HG03342 (cell line): ENCODE measurements at regions not wholly inside any gene's neighbourhood (a gene's known extent, or its start where the extent isn't known, plus 50 kb on each side); places are given as distances from the start of the nearest gene placed in this dataset.

ENCODE experiments used
- ATAC-seq: cut with Tn5 transposase; IDR thresholded peaks from one replicate; pipeline ENCODE4 v1.9.1; 2021; ENCODE audit warnings: mild to moderate bottlenecking, moderate library complexity; ENCODE audit not compliant: unreplicated experiment

DNA sequence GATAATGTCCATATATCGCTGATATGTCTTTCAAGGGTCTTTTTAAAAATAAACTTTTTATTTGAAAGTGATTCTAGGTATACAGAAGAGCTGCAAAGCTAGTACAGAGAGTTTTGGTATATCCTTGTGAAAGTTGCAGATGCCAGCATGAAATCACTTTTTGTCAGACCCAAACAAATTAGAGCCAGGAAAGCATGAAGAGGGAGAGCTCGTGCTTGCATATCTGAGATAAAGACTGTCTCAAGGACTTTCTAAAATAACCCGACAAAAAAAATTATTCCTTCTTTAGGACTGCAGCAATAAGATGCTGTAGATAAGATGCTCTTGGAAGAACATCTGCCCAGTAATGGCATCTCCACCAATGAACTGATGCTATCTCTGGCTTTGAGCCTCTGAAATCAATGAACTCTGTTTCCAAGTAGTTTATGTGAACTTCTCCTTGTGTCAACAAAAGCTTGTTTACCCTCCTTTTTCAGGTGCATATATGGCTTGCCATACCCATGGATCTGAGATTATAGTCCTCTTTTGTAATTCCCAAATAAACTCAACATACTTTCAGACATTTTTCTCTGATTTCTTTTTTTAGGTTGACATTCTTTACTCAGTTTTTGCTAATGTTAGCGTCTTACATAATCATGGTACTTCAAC, 774.6 kb upstream of the FAM98A start:
- no peak for ATAC-seq

DNA sequence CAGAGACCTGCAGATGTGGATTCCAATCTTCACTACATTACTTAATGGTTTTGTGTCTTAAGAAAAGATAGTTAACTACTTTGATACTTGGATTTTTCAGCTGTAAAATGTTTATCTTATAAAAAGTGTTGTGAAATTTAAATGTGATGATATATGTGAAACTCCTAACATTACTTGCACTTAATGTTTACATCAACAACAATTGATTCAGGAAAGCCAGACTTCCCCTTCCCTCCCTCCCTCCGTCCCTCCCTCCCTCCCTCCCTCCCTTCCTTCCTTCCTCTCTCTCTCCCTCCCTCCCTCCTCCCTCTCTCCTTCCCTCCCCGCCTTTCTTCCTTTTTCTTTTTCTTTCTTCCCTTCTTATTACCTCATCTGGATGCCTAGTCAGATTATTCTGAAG, 773.9 kb upstream of the FAM98A start:
- no peak for ATAC-seq

DNA sequence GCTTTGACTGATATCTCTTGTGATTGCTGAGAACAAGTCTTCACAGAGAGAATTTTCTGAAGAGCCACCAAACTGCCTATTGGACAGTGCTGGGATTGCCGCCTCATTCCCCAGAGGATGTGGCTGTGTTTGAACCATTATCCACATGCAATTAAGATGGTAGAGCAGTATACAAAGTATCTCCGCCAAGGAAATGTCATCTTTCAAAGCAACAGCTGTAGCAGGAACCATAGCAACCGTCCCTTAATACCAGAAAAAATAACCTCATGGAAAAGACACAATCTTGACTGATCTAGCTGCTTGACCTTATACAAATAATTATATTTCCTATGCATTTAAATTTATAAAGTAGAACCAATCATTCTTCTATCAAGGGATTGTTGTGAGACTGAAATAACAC, 772.6 kb upstream of the FAM98A start:
- no peak for ATAC-seq

DNA sequence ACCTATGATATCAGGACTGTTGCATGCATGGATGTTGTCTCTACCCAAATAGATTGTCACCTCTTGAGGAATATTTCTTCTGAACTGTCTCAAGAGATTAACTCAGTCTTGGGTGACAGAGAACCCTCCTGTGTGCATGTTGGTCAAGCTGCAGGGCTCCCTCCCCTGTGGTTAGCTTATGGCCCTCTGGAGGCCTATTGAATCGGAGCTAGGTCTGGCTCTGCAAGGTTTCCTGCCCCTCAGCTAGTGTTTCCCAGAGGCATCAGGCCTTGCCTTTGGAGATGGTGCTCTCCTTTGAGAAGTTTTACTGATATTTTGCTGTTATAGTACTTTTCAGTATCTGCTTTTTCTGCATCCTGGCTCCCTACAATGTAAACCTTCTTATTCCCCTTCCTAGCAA, 769.2 kb upstream of the FAM98A start:
- ATAC-seq = no peak

DNA sequence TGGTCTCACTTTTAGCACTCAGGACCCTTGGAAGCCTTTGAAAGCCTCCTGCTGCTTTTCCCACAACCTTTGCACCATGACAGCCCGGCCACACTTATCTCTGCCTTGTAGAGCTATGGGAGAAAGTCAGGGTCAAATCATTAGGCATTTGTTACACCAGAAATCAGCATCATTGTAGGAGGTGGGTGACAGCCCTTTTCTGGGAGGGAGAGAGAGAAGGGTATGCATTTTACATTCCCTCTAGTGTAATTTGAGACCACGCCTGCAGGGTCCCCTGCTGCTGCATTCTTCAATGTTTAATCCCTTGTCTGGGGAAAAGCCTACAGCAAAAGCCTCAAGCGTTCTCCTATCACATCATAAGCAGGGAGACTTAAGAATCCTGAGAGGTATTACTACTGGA, 766.8 kb upstream of the FAM98A start:
- ATAC-seq = no peak

DNA sequence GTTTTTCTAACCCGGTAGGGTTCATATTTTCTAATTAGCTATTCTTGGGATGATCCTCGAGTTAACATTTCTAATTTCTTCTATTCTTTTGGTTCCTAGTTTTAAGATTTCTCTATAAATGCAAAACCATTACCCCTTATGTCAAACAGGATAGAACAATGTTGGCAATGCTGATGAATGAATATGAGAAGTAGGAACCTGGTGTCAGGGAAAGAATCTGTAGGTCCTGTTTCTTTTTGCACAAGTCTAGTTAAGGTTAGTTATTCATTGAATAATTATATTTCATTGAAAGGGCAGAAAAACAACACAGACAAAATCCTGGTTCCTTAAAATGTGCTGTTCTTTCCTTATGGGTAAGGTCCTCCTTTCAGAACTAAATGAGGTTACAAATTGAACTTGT, 766.4 kb upstream of the FAM98A start:
- ATAC-seq = no peak

DNA sequence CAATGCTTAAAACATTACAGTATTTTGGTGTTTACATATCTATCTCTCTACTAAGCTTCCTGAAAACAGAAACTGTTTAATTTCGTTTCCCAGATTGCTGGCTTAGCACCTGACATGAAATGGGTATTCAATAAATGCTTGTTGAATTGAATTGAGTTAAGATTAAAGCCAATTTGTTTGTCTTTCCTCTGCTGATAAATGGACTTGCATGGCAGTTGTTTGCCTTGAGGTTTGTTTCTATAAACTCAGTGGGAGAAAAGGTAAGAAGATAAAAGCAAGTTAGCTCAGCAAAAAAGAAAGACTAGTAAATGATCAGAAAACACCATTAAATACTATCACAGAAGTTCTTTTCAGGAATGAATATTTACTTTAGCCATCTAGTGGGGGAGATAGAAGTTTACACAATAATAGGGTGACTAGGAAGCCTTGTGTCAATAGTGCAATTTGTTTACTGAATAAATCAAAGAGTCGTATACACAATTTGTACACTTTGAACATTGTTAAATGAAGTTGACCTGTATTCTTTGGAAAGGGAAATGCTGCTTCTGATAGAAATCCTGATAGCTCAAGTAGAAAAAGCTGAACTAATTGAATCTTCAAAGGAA, 754.5 kb upstream of the FAM98A start:
- no peak for ATAC-seq

DNA sequence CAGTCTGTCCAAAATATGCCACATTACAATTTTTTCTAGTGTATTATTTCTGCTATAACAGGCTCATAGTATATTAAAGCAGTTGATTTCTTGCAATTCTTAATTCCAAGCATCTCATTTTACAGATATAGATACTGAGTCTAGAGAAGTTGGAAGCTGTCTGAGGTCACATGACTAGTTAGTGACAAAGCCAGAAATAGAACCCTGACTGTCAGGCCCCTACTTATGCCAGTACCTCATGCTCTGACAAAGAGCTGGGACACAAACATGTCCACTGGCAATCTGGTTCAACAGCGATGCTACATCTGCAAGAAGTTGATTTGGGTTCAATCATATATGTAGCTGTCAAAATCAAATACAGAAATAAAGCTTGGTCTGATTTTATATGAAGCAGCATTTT, 750.4 kb upstream of the FAM98A start:
- ATAC-seq = no peak

DNA sequence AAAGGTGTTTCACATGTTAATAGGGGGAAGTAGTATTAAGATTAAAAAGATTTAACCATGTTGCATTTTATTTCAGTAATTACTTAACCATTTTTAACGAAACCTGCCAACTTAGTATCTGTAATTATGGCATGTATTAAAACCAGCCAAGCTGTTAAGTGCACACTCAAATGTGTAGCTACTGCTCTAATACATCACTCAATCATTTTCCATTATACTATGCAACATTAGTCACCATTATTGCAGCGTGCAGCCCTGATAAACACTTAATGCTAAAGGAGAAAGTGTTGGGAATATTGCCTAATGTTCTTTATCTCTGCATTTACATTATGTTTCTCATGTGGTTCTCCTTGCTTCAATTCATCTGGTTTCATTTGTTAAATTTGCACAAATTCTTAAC, 745.9 kb upstream of the FAM98A start:
- ATAC-seq = no peak

DNA sequence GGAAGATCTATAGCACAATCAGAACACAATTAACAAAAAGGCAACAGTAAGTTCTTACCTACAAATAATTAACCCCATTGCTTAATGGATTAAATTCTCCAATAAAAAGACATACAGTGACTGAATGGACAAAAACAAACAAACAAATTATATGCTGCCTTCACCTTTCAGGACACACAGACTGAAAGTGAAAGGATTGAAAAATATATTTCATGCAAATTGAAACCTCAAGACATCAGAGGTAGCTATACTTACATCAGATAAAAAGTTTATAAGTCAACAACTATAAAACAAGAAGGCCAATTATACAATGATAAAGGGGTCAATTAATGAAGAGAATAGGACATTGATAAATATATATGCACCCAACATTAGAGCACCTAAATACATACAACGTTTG, 741.2 kb upstream of the FAM98A start:
- ATAC-seq = no peak

DNA sequence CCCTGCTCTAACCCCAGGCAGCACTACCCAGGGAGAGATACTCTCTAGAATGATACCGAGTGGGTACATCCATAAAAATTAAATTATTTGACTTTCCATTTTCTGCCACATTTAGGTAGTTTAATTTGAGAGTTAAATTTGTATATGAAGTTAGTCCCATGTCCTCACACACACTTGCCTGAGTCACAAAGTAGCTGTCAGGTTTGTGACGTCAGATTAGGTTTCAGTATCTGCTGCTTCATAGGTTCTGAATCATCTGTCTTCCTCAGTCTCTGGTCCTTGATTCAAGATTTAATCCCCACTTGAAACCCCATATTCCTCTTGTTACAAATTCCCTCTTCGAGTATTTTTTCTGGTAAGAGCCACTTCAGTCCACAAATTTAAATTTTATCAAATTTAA, 738.6 kb upstream of the FAM98A start:
- ATAC-seq = no peak

DNA sequence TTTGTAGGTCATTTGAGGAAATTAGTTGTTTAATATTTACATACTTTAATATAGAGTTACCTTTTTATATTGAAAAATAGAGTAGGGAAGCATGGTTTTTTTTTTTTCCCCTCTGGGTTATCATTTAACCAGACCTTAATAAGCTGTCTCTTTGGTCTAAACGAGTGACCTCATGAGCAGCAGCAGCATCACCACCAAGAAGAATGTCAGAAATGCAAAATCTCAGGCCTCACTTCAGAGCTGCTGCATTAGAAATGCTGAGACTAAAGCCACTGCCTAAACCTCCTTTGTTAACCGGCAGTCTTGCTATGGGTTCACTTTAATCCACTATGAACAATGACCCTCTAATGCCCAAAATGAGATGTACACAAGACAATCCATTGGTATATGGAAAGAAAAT, 733.7 kb upstream of the FAM98A start:
- ATAC-seq = no peak

DNA sequence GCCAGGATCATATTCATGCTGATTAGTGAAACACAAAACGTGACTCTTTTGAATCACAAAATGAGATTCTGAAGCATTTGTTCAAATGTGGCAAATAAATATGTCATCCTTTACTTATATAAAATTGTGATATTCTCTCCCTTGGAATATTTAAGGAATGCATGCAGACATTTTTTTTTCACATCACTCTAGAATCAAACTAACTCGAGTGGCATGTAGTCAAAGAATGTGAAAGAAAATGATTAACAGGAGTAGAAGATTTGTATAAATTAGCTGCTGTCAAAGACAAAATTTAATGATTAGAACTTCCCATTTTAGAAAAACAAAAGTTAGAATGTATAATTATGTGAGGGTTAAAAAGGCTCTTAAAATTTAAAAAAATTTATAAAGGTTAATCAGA, 721.0 kb upstream of the FAM98A start:
- no peak for ATAC-seq

DNA sequence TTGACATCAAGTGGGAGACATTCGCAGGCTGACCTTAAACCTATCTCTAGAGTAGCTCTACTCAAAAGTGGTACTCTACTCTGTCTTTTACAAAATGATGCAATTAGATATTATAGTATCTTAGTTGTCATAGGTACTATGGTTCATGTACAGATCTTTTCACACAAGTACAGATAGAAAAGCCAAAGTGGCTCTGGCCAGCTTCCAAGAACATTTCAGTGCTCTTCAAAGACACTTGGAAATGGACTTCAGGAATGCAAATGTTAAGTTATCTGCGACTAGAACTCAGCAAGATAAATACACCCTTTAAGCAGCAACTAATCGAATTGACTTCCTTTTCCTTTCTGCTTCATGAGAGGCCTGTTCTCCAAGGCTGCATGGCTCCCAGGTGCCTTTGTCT, 718.7 kb upstream of the FAM98A start:
- no peak for ATAC-seq

DNA sequence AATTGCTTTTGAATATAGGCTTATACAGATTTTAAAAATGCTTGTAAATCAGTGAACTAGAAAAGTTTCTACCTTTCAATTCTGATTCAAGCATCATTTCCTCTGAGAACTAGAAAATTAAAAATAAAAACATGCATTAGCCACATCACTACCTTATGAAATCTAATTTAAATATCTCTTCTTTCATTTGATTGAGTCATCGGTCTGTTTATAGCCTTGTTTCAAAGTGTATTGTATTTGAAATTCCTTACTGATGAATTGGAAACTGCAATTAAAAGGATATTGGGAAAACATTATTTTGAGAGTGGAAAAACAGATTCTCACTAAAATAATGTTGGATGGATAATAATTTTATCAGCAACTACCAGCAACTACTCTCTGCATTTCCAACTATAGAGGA, 717.7 kb upstream of the FAM98A start:
- ATAC-seq = no peak

DNA sequence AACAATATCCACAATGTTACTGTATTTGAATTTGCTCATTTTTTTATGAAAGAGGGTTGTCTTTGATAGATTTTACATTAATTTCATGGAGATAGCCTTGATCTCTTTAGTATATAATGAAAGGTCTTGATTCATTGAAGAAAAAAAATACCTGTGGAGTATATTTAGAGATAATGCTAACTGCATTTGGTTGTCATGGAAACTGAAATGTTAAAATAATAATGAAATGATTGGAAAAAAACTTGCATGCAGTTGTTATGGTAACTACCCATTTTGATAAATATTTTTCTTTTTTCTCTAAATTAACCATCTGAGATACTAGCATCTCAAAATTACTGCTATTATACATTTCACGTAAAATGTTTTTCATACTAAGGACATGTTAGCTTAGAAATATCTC, 712.7 kb upstream of the FAM98A start:
- ATAC-seq = no peak

DNA sequence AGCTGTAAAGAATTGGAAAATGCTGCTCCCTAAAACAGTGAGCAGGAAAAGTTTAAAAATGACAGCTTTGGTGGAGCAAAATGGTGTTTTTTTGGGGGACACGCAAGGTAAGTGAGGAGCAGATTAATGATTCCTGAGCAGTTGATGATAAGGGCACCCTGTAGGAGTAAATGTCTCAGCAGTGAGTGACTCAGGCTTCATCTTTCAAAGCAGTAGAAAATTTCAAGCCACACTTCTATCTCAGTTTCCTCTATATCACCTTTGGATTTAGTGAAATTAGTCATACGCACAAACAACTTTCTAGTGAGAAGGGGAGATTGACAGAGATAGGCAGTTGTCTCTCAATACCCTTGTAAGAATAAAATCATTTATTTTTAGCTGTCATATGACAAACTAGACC, 709.0 kb upstream of the FAM98A start:
- no peak for ATAC-seq

DNA sequence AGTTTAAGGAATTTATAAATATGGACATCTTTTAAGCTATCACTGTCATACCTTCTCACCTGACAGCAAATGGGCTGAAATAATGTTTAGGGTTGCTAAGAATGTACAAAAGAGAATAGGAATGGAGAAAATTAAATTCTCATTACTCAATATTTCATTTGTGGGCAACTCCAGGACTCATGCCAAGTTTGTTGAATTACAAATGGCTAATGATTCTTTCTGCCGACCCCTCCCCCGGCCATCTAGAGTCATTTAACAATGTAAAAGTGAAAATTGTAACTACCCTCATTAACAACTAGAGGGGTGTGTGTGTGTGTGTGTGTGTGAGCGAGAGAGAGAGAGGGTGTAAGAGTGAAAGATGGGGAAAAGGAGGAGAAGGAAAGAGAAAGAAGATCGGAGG, 708.5 kb upstream of the FAM98A start:
- ATAC-seq = no peak

DNA sequence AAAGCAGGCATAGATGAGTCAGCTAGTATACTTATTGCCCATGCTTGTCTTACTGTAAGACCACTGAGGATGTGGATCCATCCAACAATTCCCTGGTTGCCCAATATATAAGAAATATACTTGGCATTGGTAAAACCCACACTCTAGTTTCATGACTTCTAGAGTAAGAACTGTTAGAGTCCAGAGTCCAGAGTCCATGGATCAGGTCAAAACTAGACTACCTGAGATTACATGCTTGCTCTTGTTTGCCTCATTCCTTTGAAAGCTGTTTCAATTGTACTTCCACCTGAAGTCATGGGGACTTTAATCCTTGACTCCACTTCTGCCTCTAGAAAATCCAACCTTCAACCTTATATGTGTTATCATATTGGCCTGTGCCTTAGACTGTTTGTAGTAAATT, 707.6 kb upstream of the FAM98A start:
- ATAC-seq = no peak

DNA sequence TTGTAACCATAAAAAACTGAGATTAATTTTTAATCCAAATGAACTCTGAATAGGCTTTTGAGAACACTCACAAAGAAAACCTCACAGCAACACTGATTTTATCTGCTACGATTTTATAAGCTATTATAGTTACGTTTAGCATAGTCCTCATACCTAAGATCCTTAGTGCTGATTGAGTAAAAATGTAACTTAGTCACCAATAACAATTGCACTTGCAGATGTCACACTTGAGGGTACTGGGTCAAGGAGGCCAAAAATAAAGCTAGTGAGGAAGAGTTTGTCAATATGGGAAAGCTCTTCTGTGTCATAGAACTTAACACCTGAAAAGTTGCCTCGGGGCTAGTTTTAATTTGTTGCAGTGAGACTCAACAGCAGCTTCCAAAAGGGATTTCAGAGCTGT, 706.5 kb upstream of the FAM98A start:
- no peak for ATAC-seq

DNA sequence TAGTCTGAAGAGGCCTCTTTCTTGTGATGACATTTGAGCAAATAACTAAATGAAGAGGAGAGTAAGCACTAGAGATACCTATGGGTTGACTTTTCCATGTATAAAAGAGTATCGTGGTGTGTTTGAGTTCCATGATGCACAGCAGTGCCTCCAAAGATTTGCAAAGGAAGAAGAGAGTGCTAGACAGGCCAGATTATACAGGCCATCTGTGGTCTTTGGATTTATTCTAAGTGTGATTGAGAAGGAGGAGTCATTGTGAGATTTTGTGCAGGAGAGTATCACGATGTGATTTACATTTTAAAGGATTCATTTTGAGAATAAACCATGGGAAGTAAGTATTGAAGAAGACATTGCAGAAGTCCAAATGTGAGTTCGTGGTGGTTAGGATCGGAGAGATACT, 695.9 kb upstream of the FAM98A start:
- ATAC-seq = no peak

DNA sequence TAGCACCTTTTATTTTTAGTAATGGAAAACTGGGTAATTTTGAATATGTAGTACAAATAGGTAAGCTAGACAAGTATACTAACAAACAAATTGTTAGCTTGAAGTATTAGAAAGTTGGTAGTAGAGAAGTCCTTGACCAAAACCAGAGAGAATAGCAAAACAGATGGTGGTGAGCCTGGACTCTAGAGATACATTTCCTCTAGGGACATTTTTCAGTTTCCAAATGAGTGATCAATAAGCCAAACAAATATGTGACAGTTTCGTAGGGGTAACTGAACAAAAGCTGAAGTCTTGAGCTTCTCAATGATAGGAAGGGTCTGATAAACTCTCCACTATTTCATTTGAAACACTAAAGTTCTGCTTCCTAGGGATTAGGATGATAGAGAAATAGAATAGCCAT, 692.0 kb upstream of the FAM98A start:
- ATAC-seq = peak; percentile 85

DNA sequence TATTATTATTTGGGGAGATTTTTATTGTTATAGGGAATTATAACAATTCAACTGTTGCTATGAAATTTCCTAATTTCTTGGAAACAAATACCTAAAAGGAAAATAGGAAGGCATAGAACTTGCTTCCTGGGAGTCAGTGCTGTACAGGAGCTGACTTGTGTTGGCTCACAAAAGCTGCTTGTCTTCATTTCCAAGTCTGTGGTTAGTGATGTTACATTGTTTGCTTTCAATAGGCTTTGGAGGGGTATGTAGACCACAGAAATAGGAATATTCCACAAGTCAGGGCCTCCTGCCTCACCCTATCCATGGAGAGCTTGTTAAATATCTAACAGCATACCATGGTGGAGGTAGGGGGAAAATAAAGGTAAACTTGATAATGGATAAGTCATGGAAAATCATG, 688.9 kb upstream of the FAM98A start:
- ATAC-seq = no peak
